C1 segment of cervical spinal cord (tissue), 14 donors: ENCODE measurements at regions not wholly inside any gene's neighbourhood (a gene's known extent, or its start where the extent isn't known, plus 50 kb on each side); places are given as distances from the start of the nearest gene placed in this dataset.
"Not testable (repeated sequence)": the region's sequence is repeated elsewhere in the genome, so short reads cannot be mapped to it uniquely, and the experiment has no call there.

Experiments used
- DNase-seq, 14 donors: peaks; one replicate each; lab custom pipeline; 2025; lab: John Stamatoyannopoulos, UW

DNA sequence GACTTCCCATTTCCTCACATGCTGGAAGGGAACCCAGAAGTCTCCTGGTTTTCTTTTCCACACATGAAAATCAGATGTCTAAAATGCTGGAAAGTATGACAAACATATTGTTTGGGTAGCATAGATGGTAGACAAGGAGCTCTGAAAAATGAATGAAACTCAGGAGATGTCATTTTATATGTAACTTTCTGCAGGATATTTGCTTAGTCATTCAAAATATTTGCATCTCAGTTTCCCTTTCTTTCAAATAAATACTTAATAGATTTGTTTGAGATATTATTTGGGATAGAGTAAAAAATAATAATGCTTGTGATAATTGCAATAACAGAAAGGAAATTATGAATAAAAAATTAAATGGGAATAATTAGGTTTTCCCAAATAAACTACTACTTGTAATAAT is 298.9 kb upstream of the ADARB2 start:
- no peak for DNase-seq

DNA sequence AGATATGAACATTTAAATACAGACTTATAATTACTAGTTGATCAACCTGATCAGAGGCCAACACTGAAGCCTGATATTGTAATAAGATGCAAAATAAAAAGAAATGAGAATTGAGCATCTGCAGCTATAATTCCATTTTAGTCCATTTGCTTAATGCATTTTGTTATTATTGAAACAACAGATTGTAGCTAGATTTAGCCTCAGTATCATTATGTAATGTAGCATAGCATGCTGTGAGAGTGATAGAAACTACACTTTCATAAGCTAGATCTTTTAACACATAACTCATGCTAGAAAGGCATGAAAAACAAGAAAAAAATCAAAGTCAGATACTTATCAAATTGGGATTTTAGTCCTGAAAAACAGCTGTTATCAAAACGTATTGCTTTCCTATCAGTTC is 292.7 kb upstream of the ADARB2 start:
- no peak for DNase-seq

- DNase-seq, result no peak
These were observed 289.6 kb upstream of the ADARB2 start for GRCh38 chr10:2026936-2027335.

DNA sequence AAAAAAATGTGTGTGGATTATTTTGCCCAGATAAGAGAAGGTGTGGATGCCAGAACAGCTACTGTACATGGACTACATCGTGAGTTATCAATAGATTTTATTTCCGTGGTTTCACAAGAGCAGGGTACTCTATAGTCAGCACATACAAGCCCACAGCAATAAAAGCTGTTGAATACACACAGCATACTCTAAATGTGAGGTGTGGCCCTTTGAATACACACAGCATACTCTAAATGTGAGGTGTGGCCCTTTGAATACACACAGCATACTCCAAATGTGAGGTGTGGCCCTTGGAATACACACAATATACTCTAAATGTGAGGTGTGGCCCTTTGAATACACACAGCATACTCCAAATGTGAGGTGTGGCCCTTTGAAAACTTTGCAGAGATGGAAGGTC is 287.4 kb upstream of the ADARB2 start:
- DNase-seq, result not testable (repeated sequence)

- DNase-seq, result no peak
These were observed 286.4 kb upstream of the ADARB2 start for GRCh38 chr10:2023687-2024086.

- DNase-seq, result no peak
These were observed 285.1 kb upstream of the ADARB2 start for GRCh38 chr10:2022401-2022800.

- DNase-seq, result no peak
These were observed 283.5 kb upstream of the ADARB2 start for GRCh38 chr10:2020836-2021235.

DNA sequence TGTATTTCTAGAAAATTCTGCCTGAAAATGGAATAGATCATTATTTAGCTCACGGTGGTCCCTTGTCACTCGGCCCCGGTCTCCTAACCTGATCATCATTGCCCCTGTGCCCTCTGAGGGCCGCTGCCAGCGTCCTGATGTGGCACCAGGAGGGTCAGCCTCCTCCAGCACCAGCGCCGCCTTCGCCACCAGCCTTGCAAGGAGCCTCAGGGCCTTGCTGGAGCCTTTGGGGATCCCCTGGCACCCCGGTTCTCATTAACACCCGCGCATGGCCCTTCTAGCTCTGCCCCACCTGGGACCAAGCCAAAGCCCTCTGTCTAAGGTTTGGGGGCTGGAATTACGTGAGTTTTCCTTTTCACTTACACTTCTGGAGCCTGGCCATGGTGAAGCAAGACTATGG is 282.5 kb upstream of the ADARB2 start:
- DNase-seq, result no peak

- no peak for DNase-seq
These were observed 282.0 kb upstream of the ADARB2 start for GRCh38 chr10:2019281-2019680.

GRCh38 chr10:2014541-2014940 is 277.2 kb upstream of the ADARB2 start:
- DNase-seq, result no peak

GRCh38 chr10:2012209-2012608 is 274.9 kb upstream of the ADARB2 start:
- no peak for DNase-seq

DNA sequence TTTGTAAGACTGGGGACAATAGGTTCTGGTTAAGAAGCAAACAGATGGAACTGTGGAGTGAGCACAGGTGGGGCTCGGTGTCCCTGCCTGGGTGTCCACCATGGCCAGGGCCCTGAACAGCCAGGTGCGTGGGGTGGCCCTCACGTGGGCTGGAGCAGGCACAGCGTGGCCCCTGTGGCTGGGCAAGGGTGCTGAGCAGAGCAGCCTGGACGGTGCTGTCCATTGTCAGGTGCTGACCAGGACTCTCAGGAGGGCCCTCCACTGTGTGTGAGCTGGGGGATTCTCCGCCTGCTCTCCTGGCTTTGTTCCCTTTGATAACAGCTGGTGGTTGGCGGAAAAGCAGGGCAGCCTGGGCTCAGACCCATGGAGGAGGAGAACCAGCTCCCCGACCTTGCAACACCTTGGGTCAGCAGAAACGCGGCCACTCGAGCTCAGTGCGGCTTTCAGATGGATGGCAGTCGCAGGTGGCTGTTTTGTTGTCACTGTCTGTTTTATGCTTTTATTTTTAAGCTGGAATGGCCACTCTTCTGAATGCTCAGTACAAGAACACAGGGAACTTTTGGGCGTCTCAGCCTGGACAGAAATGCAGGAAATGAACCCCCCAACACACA is 273.9 kb upstream of the ADARB2 start:
- DNase-seq, result no peak

- no peak for DNase-seq
These were observed 268.2 kb upstream of the ADARB2 start for GRCh38 chr10:2005546-2005945.

GRCh38 chr10:1992930-1993329 is 255.6 kb upstream of the ADARB2 start:
- DNase-seq, result no peak

DNA sequence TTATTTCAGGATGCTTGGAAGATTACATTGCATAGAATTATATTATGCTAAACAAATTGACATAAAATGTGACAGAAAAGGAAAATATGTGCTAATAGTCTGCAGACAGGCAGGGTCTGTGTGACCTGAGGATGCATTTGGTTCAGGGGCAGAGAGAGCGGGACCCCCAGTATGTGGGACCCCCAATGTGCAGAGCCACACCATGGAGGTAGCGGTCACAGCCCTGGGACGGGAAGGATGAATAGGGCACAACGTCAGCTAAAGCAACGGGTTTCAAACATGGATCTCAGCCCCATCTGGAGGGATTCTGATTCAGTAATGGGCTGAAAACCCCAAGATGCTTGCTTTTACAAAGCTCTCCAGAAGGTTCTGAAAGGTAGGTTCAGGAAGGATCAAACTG is 251.8 kb upstream of the ADARB2 start:
- no peak for DNase-seq

DNA sequence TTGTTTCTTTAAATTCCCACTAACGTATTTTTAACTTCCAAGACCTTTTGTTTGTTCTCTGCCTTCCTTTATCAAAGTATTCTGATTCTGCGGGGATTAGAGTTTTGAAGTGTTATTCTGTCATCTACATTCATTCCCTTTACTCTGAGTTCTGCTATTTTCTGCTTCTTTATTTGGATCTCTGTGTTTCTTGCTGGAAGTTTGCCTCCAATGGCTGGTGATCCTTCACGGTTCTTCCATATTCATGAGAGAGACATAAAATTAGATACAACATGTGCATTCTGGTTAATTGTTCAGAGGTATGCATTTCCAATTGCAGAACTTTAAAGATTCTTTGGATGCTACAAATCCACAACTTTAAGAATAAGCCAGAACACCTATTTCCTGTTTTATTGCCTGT is 244.7 kb upstream of the ADARB2 start:
- DNase-seq, result no peak

DNA sequence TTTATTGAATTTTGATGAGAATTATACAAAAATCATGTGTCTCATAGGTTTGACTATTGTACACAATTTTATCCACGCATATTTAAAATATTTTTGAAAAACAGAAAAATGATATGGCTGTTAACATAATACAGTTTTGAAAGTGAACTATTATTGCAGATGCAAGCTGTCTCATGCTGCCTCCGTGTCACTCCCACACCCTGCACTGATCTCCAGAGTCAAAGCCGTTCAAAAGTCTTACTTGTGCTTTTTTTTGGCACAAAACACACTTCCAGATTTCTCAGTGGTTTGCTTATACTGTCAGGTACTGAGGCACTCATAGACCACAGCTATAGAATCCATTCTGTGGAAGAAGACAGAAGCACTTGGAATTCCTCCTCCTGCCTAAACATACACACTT is 243.1 kb upstream of the ADARB2 start:
- DNase-seq, result no peak

- no peak for DNase-seq
These were observed 241.3 kb upstream of the ADARB2 start for GRCh38 chr10:1978584-1978983.

- no peak for DNase-seq
These were observed 240.1 kb upstream of the ADARB2 start for GRCh38 chr10:1977461-1977860.

GRCh38 chr10:1972406-1972805 is 235.1 kb upstream of the ADARB2 start:
- DNase-seq, result no peak

DNA sequence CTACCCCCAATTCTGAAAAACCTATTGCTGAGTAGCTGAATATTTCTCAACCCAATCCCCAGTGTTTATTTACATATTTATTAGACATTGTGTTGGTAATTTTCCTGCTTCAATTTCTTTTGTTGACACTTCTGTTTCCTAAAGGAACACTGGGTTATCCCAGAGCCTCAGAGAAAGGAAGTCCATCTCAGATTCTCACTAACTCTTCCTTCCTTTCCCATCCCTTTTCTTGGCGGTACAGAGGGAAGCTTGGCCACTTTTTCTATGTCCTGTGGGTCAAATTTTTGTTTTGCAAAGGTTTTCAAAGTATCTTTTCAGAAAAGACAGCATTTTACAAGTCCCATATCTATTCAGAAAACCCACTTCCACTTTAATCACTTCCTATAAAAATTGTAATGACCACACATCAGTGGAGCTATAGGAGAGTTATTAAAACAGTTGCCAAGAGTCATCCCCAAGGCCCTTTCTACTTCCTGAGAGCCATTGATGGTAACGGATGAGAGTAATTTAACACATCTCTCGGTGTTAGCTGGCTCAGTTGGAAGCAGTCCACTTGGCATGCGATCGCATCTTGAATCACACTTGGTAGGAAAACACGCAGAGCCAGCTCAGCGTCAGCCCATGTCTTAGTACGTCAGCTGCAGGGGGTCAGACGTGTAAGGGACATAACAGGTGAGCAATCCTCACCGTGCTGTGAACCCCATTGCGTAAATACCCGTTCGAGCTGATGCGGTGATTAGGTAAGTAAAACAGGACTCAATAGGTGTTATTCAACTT is 231.1 kb upstream of the ADARB2 start:
- peak in 1 of 14 donors; percentile 7 for DNase-seq

GRCh38 chr10:1966712-1967376 is 229.5 kb upstream of the ADARB2 start:
- DNase-seq, result no peak

- no peak for DNase-seq
These were observed 227.2 kb upstream of the ADARB2 start for GRCh38 chr10:1964476-1964875.
